ENCODE measurements at regions not wholly inside any gene's neighbourhood (a gene's known extent, or its start where the extent isn't known, plus 50 kb on each side); places are given as distances from the start of the nearest gene placed in this dataset.

DNA sequence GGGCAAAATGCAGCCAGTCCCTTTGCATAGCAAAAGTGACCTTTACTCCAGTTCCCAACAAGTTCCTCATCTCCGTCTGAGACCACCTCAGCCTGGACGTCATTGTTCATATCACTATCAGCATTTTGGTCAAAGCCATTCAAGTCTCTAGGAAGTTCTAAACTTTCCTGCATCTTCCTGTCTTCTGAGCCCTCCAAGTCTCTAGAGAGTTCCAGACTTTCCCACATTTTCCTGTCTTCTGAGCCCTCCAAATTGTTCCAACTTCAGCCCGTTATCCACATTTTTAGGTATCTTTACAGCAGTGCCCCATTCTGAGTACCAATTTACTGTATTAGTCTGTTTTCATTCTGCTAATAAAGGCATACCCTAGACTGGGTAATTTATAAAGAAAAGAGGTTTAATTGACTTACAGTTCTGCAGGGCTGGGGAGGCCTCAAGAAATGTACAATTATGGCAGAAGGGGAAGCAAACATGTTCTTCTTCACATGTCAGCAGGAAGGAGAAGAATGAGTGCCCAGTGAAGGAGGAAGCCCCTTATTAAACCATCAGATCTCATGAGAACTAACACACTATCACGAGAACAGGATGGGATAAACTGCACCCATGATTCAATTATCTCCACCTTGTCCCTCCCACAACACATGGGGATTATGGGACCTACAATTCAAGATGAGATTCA lies 123.7 kb downstream of the MYCN start:
- TF ChIP-seq, protein P1, sequence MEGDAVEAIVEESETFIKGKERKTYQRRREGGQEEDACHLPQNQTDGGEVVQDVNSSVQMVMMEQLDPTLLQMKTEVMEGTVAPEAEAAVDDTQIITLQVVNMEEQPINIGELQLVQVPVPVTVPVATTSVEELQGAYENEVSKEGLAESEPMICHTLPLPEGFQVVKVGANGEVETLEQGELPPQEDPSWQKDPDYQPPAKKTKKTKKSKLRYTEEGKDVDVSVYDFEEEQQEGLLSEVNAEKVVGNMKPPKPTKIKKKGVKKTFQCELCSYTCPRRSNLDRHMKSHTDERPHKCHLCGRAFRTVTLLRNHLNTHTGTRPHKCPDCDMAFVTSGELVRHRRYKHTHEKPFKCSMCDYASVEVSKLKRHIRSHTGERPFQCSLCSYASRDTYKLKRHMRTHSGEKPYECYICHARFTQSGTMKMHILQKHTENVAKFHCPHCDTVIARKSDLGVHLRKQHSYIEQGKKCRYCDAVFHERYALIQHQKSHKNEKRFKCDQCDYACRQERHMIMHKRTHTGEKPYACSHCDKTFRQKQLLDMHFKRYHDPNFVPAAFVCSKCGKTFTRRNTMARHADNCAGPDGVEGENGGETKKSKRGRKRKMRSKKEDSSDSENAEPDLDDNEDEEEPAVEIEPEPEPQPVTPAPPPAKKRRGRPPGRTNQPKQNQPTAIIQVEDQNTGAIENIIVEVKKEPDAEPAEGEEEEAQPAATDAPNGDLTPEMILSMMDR (IDR thresholded peaks at IDR 0.05; ENCODE audit: insufficient read depth, low read length, poor library complexity, severe bottlenecking) = no peak
- no peak for TF ChIP-seq EZH2phosphoT487 (conservative IDR thresholded peaks at IDR 0.05; ENCODE audit: low read length)
